GM12874 (cell line): ENCODE measurements at regions not wholly inside any gene's neighbourhood (a gene's known extent, or its start where the extent isn't known, plus 50 kb on each side); places are given as distances from the start of the nearest gene placed in this dataset.

Experiments used
- CTCF ChIP-seq: IDR thresholded peaks from 2 replicates; pipeline ENCODE4 v1.5.1; 2011; ENCODE audit warnings: low read depth, mild to moderate bottlenecking, control low read depth, low read length, moderate library complexity; ENCODE audit not compliant: insufficient read depth

GRCh38 chr16:73713251-73713650, 583.4 kb upstream of the PSMD7 start:
- no peak for TF ChIP-seq CTCF

- no peak for TF ChIP-seq CTCF
These were observed 585.1 kb upstream of the PSMD7 start for GRCh38 chr16:73711406-73712080.

GRCh38 chr16:73710526-73710925, 586.1 kb upstream of the PSMD7 start:
- TF ChIP-seq CTCF, result no peak

GRCh38 chr16:73707863-73708262, 588.8 kb upstream of the PSMD7 start:
- TF ChIP-seq CTCF, result no peak

- TF ChIP-seq CTCF, result no peak
These were observed 592.7 kb upstream of the PSMD7 start for GRCh38 chr16:73703891-73704290.

- no peak for TF ChIP-seq CTCF
These were observed 599.3 kb upstream of the PSMD7 start for GRCh38 chr16:73697336-73697735.

GRCh38 chr16:73692861-73693260, 603.8 kb upstream of the PSMD7 start:
- no peak for TF ChIP-seq CTCF
